ENCODE measurements at regions not wholly inside any gene's neighbourhood (a gene's known extent, or its start where the extent isn't known, plus 50 kb on each side); places are given as distances from the start of the nearest gene placed in this dataset.

DNA sequence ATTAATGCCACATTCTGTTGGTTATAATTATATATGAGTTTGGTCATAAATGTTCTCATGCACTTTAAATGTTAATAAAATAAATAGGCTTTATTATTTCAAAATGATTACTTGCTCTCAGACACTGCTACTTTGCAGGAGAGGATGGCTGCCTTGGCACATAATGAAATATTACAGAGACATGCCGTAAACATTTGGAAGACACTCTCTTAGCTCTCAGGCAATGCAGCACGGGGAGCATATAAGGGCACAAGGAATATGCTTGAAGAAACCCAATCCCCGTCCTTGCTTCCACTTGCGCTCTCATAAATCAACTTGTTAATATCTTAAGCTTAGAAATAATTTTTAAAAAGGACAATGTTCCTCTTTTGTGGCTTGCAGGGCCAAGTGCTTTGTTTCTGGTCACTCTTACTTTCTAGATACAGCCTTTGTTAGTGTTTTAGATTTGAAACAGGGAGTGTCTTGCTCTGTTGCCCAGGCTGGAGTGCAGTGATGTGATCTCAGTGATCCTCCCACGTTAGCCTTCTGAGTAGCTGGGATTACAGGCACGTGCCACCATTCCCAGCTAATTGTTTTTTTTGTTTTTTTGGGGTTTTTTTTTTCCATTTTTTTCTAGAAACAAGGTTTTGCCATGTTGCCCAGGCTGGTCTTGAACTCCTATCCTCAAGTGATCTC is 445.0 kb downstream of the SPRY1 start:
- no peaks in the 10 kb centered on the region for H4K20me1 ChIP-seq (ENCODE audit: insufficient read depth)
- no peaks in the 10 kb centered on the region for H3K9me3 ChIP-seq (ENCODE audit: low read length)
- H3K4me3 ChIP-seq (ENCODE audit: low read length): no peak overlapping the region
- no peaks in the 10 kb centered on the region for H3F3A ChIP-seq (ENCODE audit: insufficient read depth, low read length, poor library complexity, severe bottlenecking)
- H3K36me3 ChIP-seq (ENCODE audit: insufficient read depth, low read length): no peaks in the 10 kb centered on the region
- no peak overlapping the region for H3K9ac ChIP-seq (ENCODE audit: low read length)
- TF ChIP-seq, protein P1, sequence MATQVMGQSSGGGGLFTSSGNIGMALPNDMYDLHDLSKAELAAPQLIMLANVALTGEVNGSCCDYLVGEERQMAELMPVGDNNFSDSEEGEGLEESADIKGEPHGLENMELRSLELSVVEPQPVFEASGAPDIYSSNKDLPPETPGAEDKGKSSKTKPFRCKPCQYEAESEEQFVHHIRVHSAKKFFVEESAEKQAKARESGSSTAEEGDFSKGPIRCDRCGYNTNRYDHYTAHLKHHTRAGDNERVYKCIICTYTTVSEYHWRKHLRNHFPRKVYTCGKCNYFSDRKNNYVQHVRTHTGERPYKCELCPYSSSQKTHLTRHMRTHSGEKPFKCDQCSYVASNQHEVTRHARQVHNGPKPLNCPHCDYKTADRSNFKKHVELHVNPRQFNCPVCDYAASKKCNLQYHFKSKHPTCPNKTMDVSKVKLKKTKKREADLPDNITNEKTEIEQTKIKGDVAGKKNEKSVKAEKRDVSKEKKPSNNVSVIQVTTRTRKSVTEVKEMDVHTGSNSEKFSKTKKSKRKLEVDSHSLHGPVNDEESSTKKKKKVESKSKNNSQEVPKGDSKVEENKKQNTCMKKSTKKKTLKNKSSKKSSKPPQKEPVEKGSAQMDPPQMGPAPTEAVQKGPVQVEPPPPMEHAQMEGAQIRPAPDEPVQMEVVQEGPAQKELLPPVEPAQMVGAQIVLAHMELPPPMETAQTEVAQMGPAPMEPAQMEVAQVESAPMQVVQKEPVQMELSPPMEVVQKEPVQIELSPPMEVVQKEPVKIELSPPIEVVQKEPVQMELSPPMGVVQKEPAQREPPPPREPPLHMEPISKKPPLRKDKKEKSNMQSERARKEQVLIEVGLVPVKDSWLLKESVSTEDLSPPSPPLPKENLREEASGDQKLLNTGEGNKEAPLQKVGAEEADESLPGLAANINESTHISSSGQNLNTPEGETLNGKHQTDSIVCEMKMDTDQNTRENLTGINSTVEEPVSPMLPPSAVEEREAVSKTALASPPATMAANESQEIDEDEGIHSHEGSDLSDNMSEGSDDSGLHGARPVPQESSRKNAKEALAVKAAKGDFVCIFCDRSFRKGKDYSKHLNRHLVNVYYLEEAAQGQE (IDR thresholded peaks at IDR 0.05; ENCODE audit: borderline replicate concordance): no peak
- TF ChIP-seq, protein P2, sequence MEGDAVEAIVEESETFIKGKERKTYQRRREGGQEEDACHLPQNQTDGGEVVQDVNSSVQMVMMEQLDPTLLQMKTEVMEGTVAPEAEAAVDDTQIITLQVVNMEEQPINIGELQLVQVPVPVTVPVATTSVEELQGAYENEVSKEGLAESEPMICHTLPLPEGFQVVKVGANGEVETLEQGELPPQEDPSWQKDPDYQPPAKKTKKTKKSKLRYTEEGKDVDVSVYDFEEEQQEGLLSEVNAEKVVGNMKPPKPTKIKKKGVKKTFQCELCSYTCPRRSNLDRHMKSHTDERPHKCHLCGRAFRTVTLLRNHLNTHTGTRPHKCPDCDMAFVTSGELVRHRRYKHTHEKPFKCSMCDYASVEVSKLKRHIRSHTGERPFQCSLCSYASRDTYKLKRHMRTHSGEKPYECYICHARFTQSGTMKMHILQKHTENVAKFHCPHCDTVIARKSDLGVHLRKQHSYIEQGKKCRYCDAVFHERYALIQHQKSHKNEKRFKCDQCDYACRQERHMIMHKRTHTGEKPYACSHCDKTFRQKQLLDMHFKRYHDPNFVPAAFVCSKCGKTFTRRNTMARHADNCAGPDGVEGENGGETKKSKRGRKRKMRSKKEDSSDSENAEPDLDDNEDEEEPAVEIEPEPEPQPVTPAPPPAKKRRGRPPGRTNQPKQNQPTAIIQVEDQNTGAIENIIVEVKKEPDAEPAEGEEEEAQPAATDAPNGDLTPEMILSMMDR (IDR thresholded peaks at IDR 0.05; ENCODE audit: poor library complexity, severe bottlenecking): no peak
- TF ChIP-seq RAD21 (conservative IDR thresholded peaks at IDR 0.05) (no peak), EP300 (conservative IDR thresholded peaks at IDR 0.05; ENCODE audit: poor library complexity, severe bottlenecking) (no peak), EZH2 (IDR thresholded peaks at IDR 0.05; ENCODE audit: borderline replicate concordance, insufficient read depth, low read length, poor library complexity, severe bottlenecking) (no peak)
- H3K4me2 ChIP-seq (ENCODE audit: low read length): no peak overlapping the region
- no peak overlapping the region for H2AFZ ChIP-seq (ENCODE audit: low read depth, low read length)
- no peaks in the 10 kb centered on the region for H3K9me2 ChIP-seq (ENCODE audit: insufficient read depth, low read length)
- no peaks in the 10 kb centered on the region for H3K79me2 ChIP-seq (replicated peaks; ENCODE audit: insufficient read depth, low read length)
- no peaks in the 10 kb centered on the region for H3K27me3 ChIP-seq (ENCODE audit: insufficient read depth, low read depth, low read length)
- no peak overlapping the region for H3K27ac ChIP-seq (ENCODE audit: low read length)

DNA sequence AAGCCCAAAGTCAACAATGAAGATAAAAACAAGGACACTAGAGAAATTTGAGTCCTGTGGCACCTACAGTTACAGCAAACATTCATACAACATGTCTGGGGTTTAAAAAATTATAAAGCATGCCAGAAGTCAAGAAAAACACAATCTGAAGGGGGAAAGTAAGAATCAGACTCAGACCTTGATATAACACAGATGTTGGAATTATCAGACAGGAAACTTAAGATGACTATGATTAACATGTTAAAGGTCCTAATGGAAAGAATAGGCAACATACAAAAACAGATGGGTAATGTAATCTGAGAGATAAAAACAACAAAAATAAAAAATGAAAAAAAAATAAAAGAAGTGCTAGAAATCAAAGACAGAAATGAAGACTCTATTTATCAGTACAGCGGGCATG is 446.5 kb downstream of the SPRY1 start:
- H3K4me2 ChIP-seq (ENCODE audit: low read length): no peak overlapping the region
- no peaks in the 10 kb centered on the region for H3K36me3 ChIP-seq (ENCODE audit: insufficient read depth, low read length)
- H2AFZ ChIP-seq (ENCODE audit: low read depth, low read length): no peak overlapping the region
- no peaks in the 10 kb centered on the region for H4K20me1 ChIP-seq (ENCODE audit: insufficient read depth)
- no peak for TF ChIP-seq SMC3 (conservative IDR thresholded peaks at IDR 0.05; ENCODE audit: poor library complexity)
- TF ChIP-seq EP300 (conservative IDR thresholded peaks at IDR 0.05; ENCODE audit: poor library complexity, severe bottlenecking): no peak
- TF ChIP-seq POLR2AphosphoS5 (IDR thresholded peaks at IDR 0.05): no peak
- TF ChIP-seq MXI1 (conservative IDR thresholded peaks at IDR 0.05; ENCODE audit: poor library complexity, severe bottlenecking): no peak
- no peak for TF ChIP-seq TAF1 (IDR thresholded peaks at IDR 0.05; ENCODE audit: low read depth)
- TF ChIP-seq, protein P2 (IDR thresholded peaks at IDR 0.05; ENCODE audit: poor library complexity, severe bottlenecking): no peak
- TF ChIP-seq EZH2 (IDR thresholded peaks at IDR 0.05; ENCODE audit: borderline replicate concordance, insufficient read depth, low read length, poor library complexity, severe bottlenecking): no peak
- TF ChIP-seq RAD21 (conservative IDR thresholded peaks at IDR 0.05): no peak
- TF ChIP-seq, protein P1 (IDR thresholded peaks at IDR 0.05; ENCODE audit: borderline replicate concordance): no peak
- no peaks in the 10 kb centered on the region for H3F3A ChIP-seq (ENCODE audit: insufficient read depth, low read length, poor library complexity, severe bottlenecking)
- H3K27ac ChIP-seq (ENCODE audit: low read length): no peak overlapping the region
- no peak overlapping the region for H3K4me3 ChIP-seq (ENCODE audit: low read length)
- no peaks in the 10 kb centered on the region for H3K9me2 ChIP-seq (ENCODE audit: insufficient read depth, low read length)
- H3K79me2 ChIP-seq (replicated peaks; ENCODE audit: insufficient read depth, low read length): no peaks in the 10 kb centered on the region
- H3K9me3 ChIP-seq (ENCODE audit: low read length): no peaks in the 10 kb centered on the region
- H3K27me3 ChIP-seq (ENCODE audit: insufficient read depth, low read depth, low read length): no peaks in the 10 kb centered on the region
- no peak overlapping the region for H3K9ac ChIP-seq (ENCODE audit: low read length)

Measured in neural cell (in vitro differentiated cells).